Neutrophil (primary cell): ENCODE measurements at regions not wholly inside any gene's neighbourhood (a gene's known extent, or its start where the extent isn't known, plus 50 kb on each side); places are given as distances from the start of the nearest gene placed in this dataset.

Experiments
- H3K27ac ChIP-seq: fragments of 200-600 bp; sonication (generic); 2 replicates; pipeline ENCODE4 v1.5.1; 2016; ENCODE audit warnings: mild to moderate bottlenecking, moderate library complexity
- H3K27me3 ChIP-seq: fragments of 200-600 bp; sonication (generic); 2 replicates; pipeline ENCODE4 v1.6.0; 2016; ENCODE audit warnings: mild to moderate bottlenecking
- H3K36me3 ChIP-seq: fragments of 200-600 bp; sonication (generic); 2 replicates; pipeline ENCODE4 v1.5.1; 2017
- H3K4me1 ChIP-seq, 2 experiments: fragments of 200-600 bp in 1 of 2; sonication (generic) in 1 of 2; 1 replicate in 1 of 2; 2 replicates in 1 of 2; pipeline versions ENCODE4 v1.5.1 to v1.6.1; 2013 to 2016; ENCODE audit warnings: low read depth in 1 of 2, low read length in 1 of 2, mild to moderate bottlenecking in 1 of 2, moderate library complexity in 1 of 2; ENCODE audit not compliant: control insufficient read depth in 1 of 2, insufficient read depth in 1 of 2
- H3K4me3 ChIP-seq, 2 experiments: fragments of 200-600 bp in 1 of 2; sonication (generic) in 1 of 2; 1 replicate in 1 of 2; 2 replicates in 1 of 2; pipeline ENCODE4 v1.5.1; 2013 to 2016; ENCODE audit warnings: low read depth in 1 of 2, low read length in 1 of 2, mild to moderate bottlenecking in 1 of 2, moderate library complexity in 1 of 2
- H3K9me3 ChIP-seq: fragments of 200-600 bp; sonication (generic); 2 replicates; pipeline ENCODE4 v1.5.1; 2016
- TF ChIP-seq, protein P1 (sequence below): fragments of 200-600 bp; sonication (generic); IDR thresholded peaks from 2 replicates; pipeline ENCODE4 v1.5.1; 2016; ENCODE audit warnings: antibody characterized with exemption

GRCh38 chr9:18390393-18390792, 83.6 kb upstream of the ADAMTSL1 start:
- Histone ChIP-seq H3K9me3 (no peaks in the 10 kb centered on the region), H3K27me3 (no peaks in the 10 kb centered on the region), H3K27ac (no peak overlapping the region), H3K4me3 (no peak overlapping the region), H3K4me1 (no peaks in the 10 kb centered on the region), H3K36me3 (no peaks in the 10 kb centered on the region)
- TF ChIP-seq, protein P1, sequence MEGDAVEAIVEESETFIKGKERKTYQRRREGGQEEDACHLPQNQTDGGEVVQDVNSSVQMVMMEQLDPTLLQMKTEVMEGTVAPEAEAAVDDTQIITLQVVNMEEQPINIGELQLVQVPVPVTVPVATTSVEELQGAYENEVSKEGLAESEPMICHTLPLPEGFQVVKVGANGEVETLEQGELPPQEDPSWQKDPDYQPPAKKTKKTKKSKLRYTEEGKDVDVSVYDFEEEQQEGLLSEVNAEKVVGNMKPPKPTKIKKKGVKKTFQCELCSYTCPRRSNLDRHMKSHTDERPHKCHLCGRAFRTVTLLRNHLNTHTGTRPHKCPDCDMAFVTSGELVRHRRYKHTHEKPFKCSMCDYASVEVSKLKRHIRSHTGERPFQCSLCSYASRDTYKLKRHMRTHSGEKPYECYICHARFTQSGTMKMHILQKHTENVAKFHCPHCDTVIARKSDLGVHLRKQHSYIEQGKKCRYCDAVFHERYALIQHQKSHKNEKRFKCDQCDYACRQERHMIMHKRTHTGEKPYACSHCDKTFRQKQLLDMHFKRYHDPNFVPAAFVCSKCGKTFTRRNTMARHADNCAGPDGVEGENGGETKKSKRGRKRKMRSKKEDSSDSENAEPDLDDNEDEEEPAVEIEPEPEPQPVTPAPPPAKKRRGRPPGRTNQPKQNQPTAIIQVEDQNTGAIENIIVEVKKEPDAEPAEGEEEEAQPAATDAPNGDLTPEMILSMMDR, result no peak

GRCh38 chr9:18393340-18394130, 80.4 kb upstream of the ADAMTSL1 start:
- H3K27ac ChIP-seq, result no peak overlapping the region
- H3K36me3 ChIP-seq, result no peaks in the 10 kb centered on the region
- H3K4me3 ChIP-seq, result no peak overlapping the region
- H3K9me3 ChIP-seq, result no peaks in the 10 kb centered on the region
- no peaks in the 10 kb centered on the region for H3K27me3 ChIP-seq
- TF ChIP-seq, protein P1, result no peak
- no peaks in the 10 kb centered on the region for H3K4me1 ChIP-seq

GRCh38 chr9:18394847-18395351, 79.1 kb upstream of the ADAMTSL1 start:
- no peak overlapping the region for H3K27ac ChIP-seq
- no peaks in the 10 kb centered on the region for H3K9me3 ChIP-seq
- H3K4me3 ChIP-seq, result no peak overlapping the region
- no peaks in the 10 kb centered on the region for H3K27me3 ChIP-seq
- no peaks in the 10 kb centered on the region for H3K36me3 ChIP-seq
- TF ChIP-seq, protein P1, result no peak
- no peaks in the 10 kb centered on the region for H3K4me1 ChIP-seq

DNA sequence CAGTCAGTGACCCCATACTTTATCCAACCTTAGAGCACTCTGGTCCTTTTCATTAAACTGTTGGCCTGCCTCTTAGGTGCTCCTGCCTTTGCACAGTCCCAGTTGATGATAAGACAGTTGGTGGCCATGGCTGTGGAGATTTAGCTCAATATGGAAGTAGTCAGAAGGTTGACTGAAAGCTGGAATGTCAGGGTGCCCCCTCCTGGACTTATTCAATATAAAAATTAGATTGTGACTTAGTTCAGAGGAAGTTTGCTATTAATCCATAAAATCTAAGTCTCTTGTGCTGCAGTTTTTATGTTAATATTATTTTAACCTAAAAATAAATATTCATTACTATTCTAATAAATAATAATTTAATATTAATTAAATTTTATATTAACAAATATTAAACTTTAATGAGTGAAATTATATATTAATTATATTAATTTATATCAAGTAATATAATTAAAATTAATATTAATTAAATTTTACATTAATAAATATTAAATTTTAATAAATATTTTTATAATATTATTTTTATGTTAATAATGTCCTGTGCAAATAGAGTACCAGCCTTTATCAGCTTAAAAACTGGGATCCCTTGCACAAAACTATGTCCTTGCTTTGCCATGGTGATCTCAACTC, 77.7 kb upstream of the ADAMTSL1 start:
- Histone ChIP-seq H3K27me3 (no peaks in the 10 kb centered on the region), H3K4me1 (no peaks in the 10 kb centered on the region), H3K9me3 (no peaks in the 10 kb centered on the region)

GRCh38 chr9:18397076-18397475, 76.9 kb upstream of the ADAMTSL1 start:
- H3K36me3 ChIP-seq, result no peaks in the 10 kb centered on the region
- no peaks in the 10 kb centered on the region for H3K27me3 ChIP-seq
- TF ChIP-seq, protein P1, result no peak
- no peaks in the 10 kb centered on the region for H3K4me1 ChIP-seq
- no peak overlapping the region for H3K27ac ChIP-seq
- H3K9me3 ChIP-seq, result no peaks in the 10 kb centered on the region
- no peak overlapping the region for H3K4me3 ChIP-seq

More for the DNA sequence above, 77.7 kb upstream of the ADAMTSL1 start:
- TF ChIP-seq, protein P1, result no peak
- Histone ChIP-seq H3K27ac (no peak overlapping the region), H3K36me3 (no peaks in the 10 kb centered on the region), H3K4me3 (no peak overlapping the region)
